Neuronal stem cell (in vitro differentiated cells): ENCODE measurements at regions not wholly inside any gene's neighbourhood (a gene's known extent, or its start where the extent isn't known, plus 50 kb on each side); places are given as distances from the start of the nearest gene placed in this dataset.

Experiments used
- DNase-seq: peaks from one replicate; pipeline ENCODE4 v3.0.0-alpha.2; 2013; ENCODE audit warnings: low spot score
- H2AFZ ChIP-seq: one replicate; pipeline ENCODE4 v1.6.1; 2013; ENCODE audit warnings: mild to moderate bottlenecking, low read length, inconsistent platforms
- H2AK5ac ChIP-seq: 2 replicates; pipeline ENCODE4 v1.6.1; 2013; ENCODE audit warnings: low read depth, mild to moderate bottlenecking, inconsistent platforms, low read length, moderate library complexity, mixed read lengths
- H2BK120ac ChIP-seq: 2 replicates; pipeline ENCODE4 v1.6.1; 2013; ENCODE audit warnings: low read depth, mild to moderate bottlenecking, inconsistent platforms, low read length, moderate library complexity, mixed read lengths
- H2BK12ac ChIP-seq: one replicate; pipeline ENCODE4 v1.6.1; 2013; ENCODE audit warnings: low read length, inconsistent platforms
- H2BK15ac ChIP-seq: 2 replicates; pipeline ENCODE4 v1.6.1; 2013; ENCODE audit warnings: mild to moderate bottlenecking, low read length, inconsistent platforms, mixed read lengths
- H2BK5ac ChIP-seq: one replicate; pipeline ENCODE4 v1.6.1; 2013; ENCODE audit warnings: inconsistent platforms, mild to moderate bottlenecking, low read length, moderate library complexity
- H3K14ac ChIP-seq: one replicate; pipeline ENCODE4 v1.6.1; 2013; ENCODE audit warnings: low read length, inconsistent platforms
- H3K18ac ChIP-seq: 2 replicates; pipeline ENCODE4 v1.6.1; 2013; ENCODE audit warnings: low read length, inconsistent platforms
- H3K23ac ChIP-seq: 2 replicates; pipeline ENCODE4 v1.6.1; 2013; ENCODE audit warnings: low read depth, mild to moderate bottlenecking, mixed read lengths, low read length, inconsistent platforms; ENCODE audit not compliant: poor library complexity
- H3K27ac ChIP-seq: replicated peaks from 3 replicates; pipeline ENCODE4 v1.5.1; 2013; ENCODE audit warnings: low read length, inconsistent platforms
- H3K27me3 ChIP-seq, 3 experiments: 2 replicates each; pipeline ENCODE4 v1.6.1; 2013; ENCODE audit warnings: low read length in 3 of 3, mild to moderate bottlenecking in 2 of 3, inconsistent platforms in 1 of 3, low read depth in 1 of 3, mixed read lengths in 1 of 3, moderate library complexity in 1 of 3; ENCODE audit not compliant: control insufficient read depth in 3 of 3, insufficient read depth in 3 of 3
- H3K36me3 ChIP-seq, 2 donors: replicated peaks in 1 of 2; 2 replicates each; pipeline ENCODE4 v1.6.1; 2013; ENCODE audit warnings: low read length in 2 of 2; ENCODE audit not compliant: control insufficient read depth in 2 of 2, insufficient read depth in 2 of 2
- H3K4ac ChIP-seq: 2 replicates; pipeline ENCODE4 v1.6.1; 2013; ENCODE audit warnings: inconsistent platforms, mild to moderate bottlenecking, low read length, moderate library complexity
- H3K4me1 ChIP-seq, 2 donors: 1 replicate in 1 of 2; 2 replicates in 1 of 2; pipeline ENCODE4 v1.6.1; 2013; ENCODE audit warnings: low read length in 2 of 2, low read depth in 1 of 2; ENCODE audit not compliant: control insufficient read depth in 2 of 2, insufficient read depth in 1 of 2
- H3K4me2 ChIP-seq: one replicate; pipeline ENCODE4 v1.6.1; 2013; ENCODE audit warnings: mild to moderate bottlenecking, low read length, inconsistent platforms; ENCODE audit not compliant: insufficient read depth, poor library complexity, severe bottlenecking
- H3K4me3 ChIP-seq, 2 donors: 2 replicates each; pipeline ENCODE4 v1.5.1; 2013; ENCODE audit warnings: low read length in 2 of 2, mild to moderate bottlenecking in 2 of 2, inconsistent platforms in 1 of 2, moderate library complexity in 1 of 2
- H3K79me1 ChIP-seq: one replicate; pipeline ENCODE4 v1.6.1; 2013; ENCODE audit warnings: low read depth, mild to moderate bottlenecking, inconsistent platforms, low read length, moderate library complexity
- H3K9ac ChIP-seq: one replicate; pipeline ENCODE4 v1.6.1; 2013; ENCODE audit warnings: mild to moderate bottlenecking, low read depth, low read length, inconsistent platforms; ENCODE audit not compliant: poor library complexity
- H3K9me3 ChIP-seq, 2 donors: replicated peaks in 1 of 2; 2 replicates each; pipeline versions ENCODE3 to v1.6.1; 2013; ENCODE audit warnings: low read length in 2 of 2, mild to moderate bottlenecking in 2 of 2, inconsistent platforms in 1 of 2, low read depth in 1 of 2, mixed read lengths in 1 of 2, moderate library complexity in 1 of 2; ENCODE audit not compliant: control insufficient read depth in 2 of 2, insufficient read depth in 1 of 2
- H4K8ac ChIP-seq: one replicate; pipeline ENCODE4 v1.6.1; 2013; ENCODE audit warnings: low read depth, mild to moderate bottlenecking, inconsistent platforms, low read length, moderate library complexity
- H4K91ac ChIP-seq: one replicate; pipeline ENCODE4 v1.6.1; 2013; ENCODE audit warnings: low read length, low read depth, mild to moderate bottlenecking, inconsistent platforms; ENCODE audit not compliant: poor library complexity
- WGBS, 2 donors: extraction: QIAGEN DNeasy Blood & Tissue Kit; methylation state at CpG; one replicate each; pipeline ENCODE4 v1.1.7; 2013; ENCODE audit warnings: missing lambda C conversion rate in 2 of 2, mixed read lengths in 1 of 2; ENCODE audit not compliant: insufficient read length in 2 of 2, insufficient replicate concordance in 1 of 2; ENCODE audit errors: extremely low coverage in 2 of 2; 5-methylcytosine and 5-hydroxymethylcytosine counted together

- no peaks in the 10 kb centered on the region for H3K79me1 ChIP-seq
- no peak overlapping the region for H4K91ac ChIP-seq
- H3K9ac ChIP-seq = no peak overlapping the region
- H3K4me3 ChIP-seq = no peak overlapping the region
- H3K18ac ChIP-seq = no peak overlapping the region
- no peaks in the 10 kb centered on the region for H3K27me3 ChIP-seq
- no peak overlapping the region for H3K23ac ChIP-seq
- no peak overlapping the region for H3K14ac ChIP-seq
- no peak overlapping the region for H2BK15ac ChIP-seq
- peaks cover 0 to 2% of the 10 kb centered on the region in 2 donors for H3K4me1 ChIP-seq
- H3K4me2 ChIP-seq = no peak overlapping the region
- H2AK5ac ChIP-seq = no peak overlapping the region
- no peak overlapping the region for H2BK5ac ChIP-seq
- no peaks in the 10 kb centered on the region for H3K36me3 ChIP-seq
- H4K8ac ChIP-seq = no peak overlapping the region
- H2AFZ ChIP-seq = peak overlapping the region; percentile 85
- no CpG with 5 or more reads among the region's 4 CpGs for WGBS, 2 donors
- H3K4ac ChIP-seq = no peak overlapping the region
- H2BK120ac ChIP-seq = no peak overlapping the region
- H3K9me3 ChIP-seq = peaks cover 2 to 7% of the 10 kb centered on the region in 2 donors
- H2BK12ac ChIP-seq = no peak overlapping the region
- DNase-seq = no peak
- no peak overlapping the region for H3K27ac ChIP-seq
Observed at GRCh38 chr13:32940601-32941000, 75.6 kb upstream of the KL start.

GRCh38 chr13:32941368-32941767 is 74.9 kb upstream of the KL start:
- Histone ChIP-seq H3K4me2 (no peak overlapping the region), H3K4ac (no peak overlapping the region), H3K14ac (no peak overlapping the region), H2AFZ (no peak overlapping the region), H2BK12ac (no peak overlapping the region), H4K91ac (no peak overlapping the region), H3K36me3 (no peaks in the 10 kb centered on the region), H2BK120ac (no peak overlapping the region), H3K4me3 (no peak overlapping the region), H3K9me3 (peaks cover 2 to 7% of the 10 kb centered on the region in 2 donors), H2AK5ac (no peak overlapping the region), H3K23ac (no peak overlapping the region), H4K8ac (no peak overlapping the region), H3K18ac (no peak overlapping the region), H3K27me3 (no peaks in the 10 kb centered on the region), H3K79me1 (no peaks in the 10 kb centered on the region), H3K27ac (no peak overlapping the region), H3K9ac (no peak overlapping the region), H3K4me1 (peaks cover 0 to 2% of the 10 kb centered on the region in 2 donors), H2BK15ac (no peak overlapping the region), H2BK5ac (no peak overlapping the region)
- no CpG with 5 or more reads among the region's 3 CpGs for WGBS, 2 donors
- DNase-seq = no peak

GRCh38 chr13:32946558-32946957 is 69.7 kb upstream of the KL start:
- H3K9ac ChIP-seq = no peak overlapping the region
- H3K4me2 ChIP-seq = no peak overlapping the region
- H2AFZ ChIP-seq = no peak overlapping the region
- no peak for DNase-seq
- H3K4ac ChIP-seq = no peak overlapping the region
- no peak overlapping the region for H2BK15ac ChIP-seq
- no peak overlapping the region for H2AK5ac ChIP-seq
- H3K4me1 ChIP-seq = no peaks in the 10 kb centered on the region
- no peaks in the 10 kb centered on the region for H3K36me3 ChIP-seq
- no peak overlapping the region for H4K91ac ChIP-seq
- no peak overlapping the region for H2BK5ac ChIP-seq
- H4K8ac ChIP-seq = no peak overlapping the region
- H3K4me3 ChIP-seq = no peak overlapping the region
- no peak overlapping the region for H3K27ac ChIP-seq
- H3K9me3 ChIP-seq = no peaks in the 10 kb centered on the region
- no peak overlapping the region for H2BK120ac ChIP-seq
- no peak overlapping the region for H2BK12ac ChIP-seq
- no peaks in the 10 kb centered on the region for H3K27me3 ChIP-seq
- no peak overlapping the region for H3K23ac ChIP-seq
- no CpG with 5 or more reads among the region's 5 CpGs for WGBS, 2 donors
- no peak overlapping the region for H3K18ac ChIP-seq
- H3K79me1 ChIP-seq = no peaks in the 10 kb centered on the region
- no peak overlapping the region for H3K14ac ChIP-seq

DNA sequence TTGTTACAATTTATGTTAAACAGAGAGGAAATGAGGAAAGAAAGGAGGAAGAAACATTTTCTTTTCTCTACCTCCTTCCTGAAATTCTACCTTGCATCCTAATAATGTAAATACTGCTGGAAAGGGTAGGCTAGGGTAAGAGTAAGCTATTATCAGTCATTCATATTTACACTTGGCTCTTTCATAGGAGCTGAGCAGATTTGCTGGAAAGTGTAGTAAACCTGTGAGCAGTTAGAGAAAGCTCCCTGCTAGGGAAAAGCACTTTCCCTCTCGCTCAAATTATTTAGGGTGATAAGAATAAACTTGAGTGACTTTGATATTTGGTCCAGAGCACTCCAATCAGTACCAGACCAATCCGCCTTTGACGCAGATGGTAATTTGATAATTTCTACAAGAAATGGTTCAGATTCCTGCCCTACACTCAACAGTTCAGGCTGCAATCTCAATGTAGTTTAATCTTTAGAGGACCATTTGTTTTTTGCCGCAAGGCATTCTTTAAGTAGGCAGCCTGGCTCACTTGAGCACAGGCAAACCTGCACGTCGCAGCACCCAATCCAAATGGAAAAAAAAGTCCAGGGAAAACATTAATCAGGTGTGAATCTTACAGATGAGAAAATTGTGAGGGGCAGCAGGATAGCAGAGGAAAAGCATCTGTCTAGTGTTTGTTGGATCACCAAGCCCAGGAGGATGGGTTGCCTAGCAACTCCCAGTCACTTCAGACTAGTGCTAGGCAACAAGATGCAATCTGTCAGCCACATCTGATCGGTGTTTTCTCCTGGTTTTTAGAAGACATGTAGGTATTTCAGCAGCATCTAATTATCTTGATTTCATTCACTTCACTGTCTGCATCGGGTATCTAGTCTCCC is 68.6 kb upstream of the KL start:
- no peaks in the 10 kb centered on the region for H3K4me1 ChIP-seq
- H3K79me1 ChIP-seq = no peaks in the 10 kb centered on the region
- no peak overlapping the region for H2BK5ac ChIP-seq
- no peak overlapping the region for H4K8ac ChIP-seq
- H2AFZ ChIP-seq = no peak overlapping the region
- H3K27me3 ChIP-seq = no peaks in the 10 kb centered on the region
- no peak overlapping the region for H2BK12ac ChIP-seq
- no CpG with 5 or more reads among the region's 8 CpGs for WGBS, 2 donors
- no peak overlapping the region for H3K18ac ChIP-seq
- no peak overlapping the region for H2BK15ac ChIP-seq
- DNase-seq = no peak
- no peak overlapping the region for H3K14ac ChIP-seq
- no peaks in the 10 kb centered on the region for H3K9me3 ChIP-seq
- no peak overlapping the region for H3K4me3 ChIP-seq
- H2BK120ac ChIP-seq = no peak overlapping the region
- H4K91ac ChIP-seq = no peak overlapping the region
- no peak overlapping the region for H3K27ac ChIP-seq
- no peaks in the 10 kb centered on the region for H3K36me3 ChIP-seq
- no peak overlapping the region for H2AK5ac ChIP-seq
- H3K23ac ChIP-seq = no peak overlapping the region
- no peak overlapping the region for H3K4me2 ChIP-seq
- H3K9ac ChIP-seq = no peak overlapping the region
- no peak overlapping the region for H3K4ac ChIP-seq
